Renal pelvis (tissue), 1 donor: ENCODE measurements at regions not wholly inside any gene's neighbourhood (a gene's known extent, or its start where the extent isn't known, plus 50 kb on each side); places are given as distances from the start of the nearest gene placed in this dataset.

Experiments
- DNase-seq: peaks from one replicate; pipeline ENCODE4 v3.0.0-alpha.2; 2013

DNA sequence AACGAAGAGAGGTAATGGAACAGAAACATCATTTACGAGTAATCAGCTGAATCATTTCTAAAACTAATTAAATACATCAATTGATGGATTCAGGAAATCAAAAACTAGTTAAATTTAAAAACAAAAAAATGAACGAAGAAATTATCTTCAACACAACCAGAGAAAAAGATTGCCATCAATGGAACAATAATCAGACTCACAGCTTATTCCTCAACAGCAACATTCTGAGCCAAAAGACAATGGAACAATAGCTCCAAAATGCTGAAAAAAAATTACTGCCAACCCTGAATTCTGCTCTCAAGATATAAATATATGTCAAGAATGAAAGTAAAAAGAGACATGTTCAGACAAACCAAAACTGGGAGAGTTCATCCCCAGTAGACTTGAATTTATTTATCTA lies 65.5 kb upstream of the KLF3 start:
- no peak for DNase-seq

DNA sequence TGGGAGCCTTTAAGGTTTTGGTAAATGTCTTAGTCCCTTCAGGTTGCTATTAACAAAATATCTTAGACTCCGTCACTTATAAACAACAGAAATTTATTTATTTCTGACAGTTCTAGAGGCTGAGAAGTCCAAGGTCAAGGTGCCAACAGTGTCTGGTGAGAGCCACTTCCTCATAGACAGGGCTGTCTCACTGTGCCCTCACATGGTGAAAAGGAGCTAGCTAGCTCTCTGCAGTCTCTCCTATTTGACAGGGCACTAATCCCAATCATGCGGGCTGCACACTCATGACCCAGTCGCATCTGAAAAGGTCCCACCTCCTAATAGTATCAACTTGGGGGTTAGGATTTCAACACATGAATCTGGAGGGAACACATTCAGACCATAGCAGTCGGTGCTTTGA lies 63.4 kb upstream of the KLF3 start:
- DNase-seq, result no peak

DNA sequence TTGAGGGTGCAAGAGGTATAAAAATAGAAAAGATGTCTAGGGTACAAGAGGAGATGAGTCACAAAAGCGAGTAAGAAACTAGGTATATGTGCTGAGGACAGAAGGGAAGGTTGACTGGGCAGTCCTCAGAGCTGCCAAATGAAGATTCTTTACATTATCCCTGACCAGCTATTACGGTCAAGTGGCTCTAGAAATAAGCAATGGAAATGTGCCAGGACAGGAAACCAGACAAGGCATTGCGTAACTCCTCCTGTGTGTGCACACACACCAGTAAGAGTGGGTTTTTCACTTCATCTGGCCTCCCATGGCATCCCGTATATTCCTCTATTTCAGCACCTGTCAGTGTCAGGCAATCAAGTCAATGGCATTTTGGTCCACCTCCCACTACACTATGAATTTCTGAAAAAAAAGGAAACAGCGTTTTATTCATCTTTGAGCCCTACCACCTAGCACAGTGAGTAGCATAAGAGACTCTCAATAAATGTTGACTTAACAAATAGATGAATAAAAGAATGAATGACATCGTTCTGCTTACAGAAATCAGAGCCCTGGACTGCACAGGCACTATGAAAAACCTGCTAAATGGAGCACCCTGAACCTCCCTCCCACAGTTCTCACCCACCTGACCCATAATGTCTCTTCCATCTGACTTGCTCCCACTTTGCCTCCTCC lies 62.6 kb upstream of the KLF3 start:
- no peak for DNase-seq

DNA sequence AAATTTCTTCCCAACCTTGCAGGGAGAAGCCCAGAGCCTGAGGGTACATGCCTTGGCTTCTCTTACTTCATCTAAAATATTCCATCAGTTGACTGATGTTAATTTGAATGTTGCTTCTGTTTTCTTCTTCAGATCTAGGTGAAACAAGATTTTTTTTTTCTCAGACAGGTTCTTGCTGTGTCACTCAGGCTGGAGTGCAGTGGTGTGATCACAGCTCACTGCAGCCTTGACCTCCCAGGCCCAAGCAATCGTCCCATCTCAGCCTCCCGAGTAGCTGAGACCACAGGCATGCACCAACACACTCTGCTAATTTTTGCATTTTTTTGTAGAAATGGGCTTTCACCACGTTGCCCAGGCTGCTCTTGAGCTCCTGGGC lies 62.1 kb upstream of the KLF3 start:
- DNase-seq, result no peak

DNA sequence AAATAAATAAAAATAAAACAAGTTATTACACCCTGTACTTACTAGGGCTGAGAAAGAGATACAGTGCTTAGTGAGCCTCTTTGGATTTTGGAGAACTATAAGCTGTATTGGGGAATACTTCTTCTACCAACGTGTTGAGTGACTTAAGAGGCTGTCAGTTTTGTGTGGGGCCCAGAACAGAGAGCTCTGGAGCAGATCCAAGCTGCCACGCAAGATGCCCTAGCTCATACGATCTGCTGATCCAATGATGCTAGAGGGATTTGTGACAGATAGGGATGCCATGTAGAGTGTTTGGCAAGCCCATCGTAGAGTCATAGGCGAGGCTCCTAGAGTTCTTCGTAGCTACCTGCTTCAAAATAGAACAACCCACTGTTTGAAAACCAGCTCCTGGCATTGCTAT lies 60.3 kb upstream of the KLF3 start:
- no peak for DNase-seq

DNA sequence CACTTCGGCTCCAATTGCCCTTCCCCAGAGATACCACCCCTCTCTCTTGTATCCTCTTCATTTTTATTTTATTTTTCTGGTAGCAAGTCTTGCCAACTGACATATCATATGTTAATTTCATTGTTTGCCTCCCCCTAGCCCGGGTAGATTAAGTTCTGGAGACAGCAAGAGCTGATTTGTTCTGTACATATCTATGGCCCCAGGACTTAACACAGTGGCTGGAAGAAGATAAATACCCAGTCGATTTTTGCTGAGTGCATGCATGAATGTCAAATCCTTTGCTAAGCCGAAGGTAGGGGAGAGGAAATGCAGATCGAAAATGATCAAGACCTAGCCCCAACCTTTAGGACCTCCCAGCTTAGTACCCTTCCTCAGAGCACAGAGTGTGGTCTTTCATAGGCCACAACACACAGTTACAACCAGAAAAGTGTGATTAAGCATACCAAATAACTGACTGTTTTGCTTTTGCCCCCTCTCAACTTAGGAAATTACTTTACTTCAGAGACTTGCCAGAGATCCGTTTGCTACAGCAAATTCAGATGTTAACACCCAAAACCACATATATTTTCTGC lies 58.7 kb upstream of the KLF3 start:
- no peak for DNase-seq

DNA sequence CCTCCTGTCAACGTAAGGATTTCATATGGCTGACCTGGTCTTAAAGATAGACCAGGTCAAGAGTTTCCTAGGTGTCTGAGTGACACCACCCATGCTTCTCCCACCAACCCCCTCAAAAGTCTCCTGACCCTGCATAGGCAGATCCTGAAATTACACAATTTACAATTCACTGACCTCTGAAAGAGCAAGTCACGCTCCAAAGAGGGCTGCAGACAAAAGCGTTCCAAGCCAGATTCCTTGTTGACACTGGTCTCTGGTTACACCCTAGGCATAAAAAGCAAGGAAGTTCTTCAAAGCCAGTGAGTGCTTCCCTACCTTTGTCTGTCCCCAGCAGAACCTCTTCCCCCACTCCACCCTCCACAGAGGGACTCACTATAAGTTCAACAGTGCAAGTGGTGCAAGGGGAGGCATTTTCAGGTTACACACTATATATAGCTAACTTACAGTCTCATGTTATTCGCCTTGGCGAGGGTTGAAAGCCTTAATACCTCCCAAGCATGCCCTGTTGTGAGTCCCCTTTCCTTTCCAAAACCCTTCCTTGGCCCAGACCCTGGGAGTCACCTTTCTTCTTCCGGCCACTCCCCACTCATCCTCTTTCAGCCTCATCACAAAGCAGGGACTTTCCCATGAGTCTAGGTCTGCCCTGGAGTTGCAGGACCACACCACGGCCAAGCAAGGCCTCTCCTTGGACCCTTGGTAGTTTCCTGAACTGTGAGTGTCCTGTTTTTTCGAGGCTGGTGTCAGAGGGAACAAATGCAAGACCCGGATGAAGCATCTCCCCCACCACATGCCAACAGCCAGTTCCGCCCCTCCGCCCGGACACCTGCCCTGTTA lies 58.0 kb upstream of the KLF3 start:
- peak; percentile 60 for DNase-seq

DNA sequence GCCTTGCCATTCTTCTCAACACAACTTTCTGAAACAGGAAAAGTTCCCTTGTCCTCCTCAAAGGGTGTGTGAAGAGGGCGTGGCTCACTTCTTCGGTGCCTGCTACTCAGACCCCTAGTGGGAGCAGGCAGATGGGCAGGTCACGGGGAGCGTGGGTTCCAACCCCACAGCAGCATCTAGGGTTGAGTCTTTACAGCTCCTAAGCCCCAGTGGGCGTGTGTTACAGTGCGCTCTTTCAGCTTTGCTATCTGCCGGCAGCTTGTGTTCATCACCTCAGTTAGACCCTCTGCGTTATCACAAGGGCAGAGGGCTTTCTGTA lies 57.5 kb upstream of the KLF3 start:
- no peak for DNase-seq

DNA sequence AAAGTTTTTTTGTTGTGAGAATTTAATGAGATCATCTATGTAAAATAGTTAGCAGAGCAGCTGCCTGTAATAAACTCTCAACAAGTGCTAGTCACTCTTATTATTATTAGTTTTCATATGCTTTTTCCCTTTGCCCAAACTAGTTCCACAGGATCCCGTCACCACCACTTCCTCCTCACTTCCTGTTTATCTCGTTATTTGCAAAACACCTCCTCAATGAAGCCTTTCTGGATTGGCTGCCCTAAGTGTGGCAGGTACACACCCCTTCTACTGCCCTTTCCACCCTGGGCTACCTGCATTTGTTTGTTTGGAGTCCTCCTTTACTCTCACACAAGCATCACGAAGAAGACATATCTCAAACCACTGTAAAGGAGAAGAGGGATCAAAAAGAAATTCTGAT lies 54.4 kb upstream of the KLF3 start:
- DNase-seq, result no peak

DNA sequence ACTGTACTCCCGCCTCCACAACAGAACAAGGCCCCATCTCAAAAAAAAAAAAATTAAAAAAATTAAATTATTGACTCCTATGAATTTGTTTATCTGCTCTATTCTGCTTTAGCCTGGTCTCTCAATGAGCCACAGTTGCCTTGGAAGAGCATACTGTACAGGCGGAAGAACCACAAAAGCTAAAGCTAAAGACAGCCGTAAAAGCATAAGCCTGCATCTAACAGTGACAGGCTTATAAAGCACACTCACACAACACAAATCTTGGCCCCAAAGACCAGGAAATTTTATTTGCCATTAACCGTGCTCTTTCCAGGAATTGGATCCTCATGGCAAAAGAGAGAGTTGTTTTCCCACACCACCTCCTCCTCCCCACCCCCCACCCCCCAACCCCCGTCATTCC lies 53.5 kb upstream of the KLF3 start:
- no peak for DNase-seq

DNA sequence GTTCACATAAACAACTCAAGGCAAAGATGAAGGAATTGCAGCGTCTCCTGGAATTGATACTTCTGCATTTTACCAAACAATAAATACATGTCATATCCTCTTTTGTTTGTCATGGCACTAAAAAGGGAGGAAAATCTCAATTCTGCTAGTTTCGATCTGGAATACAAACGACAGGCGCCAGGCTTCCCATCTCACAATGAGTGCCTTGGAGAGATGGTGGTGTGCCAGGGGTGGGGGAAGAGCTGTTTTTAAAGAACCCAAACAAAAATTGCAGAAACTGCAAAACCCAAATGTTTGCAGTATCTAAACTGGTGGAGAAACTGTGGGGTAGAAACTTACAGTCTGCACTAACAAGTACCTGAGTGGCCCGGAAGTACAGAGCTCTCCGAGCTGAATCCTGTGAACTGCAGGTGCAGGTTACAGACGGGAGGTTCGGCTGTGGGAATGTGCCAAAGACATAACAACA lies 53.0 kb upstream of the KLF3 start:
- no peak for DNase-seq

DNA sequence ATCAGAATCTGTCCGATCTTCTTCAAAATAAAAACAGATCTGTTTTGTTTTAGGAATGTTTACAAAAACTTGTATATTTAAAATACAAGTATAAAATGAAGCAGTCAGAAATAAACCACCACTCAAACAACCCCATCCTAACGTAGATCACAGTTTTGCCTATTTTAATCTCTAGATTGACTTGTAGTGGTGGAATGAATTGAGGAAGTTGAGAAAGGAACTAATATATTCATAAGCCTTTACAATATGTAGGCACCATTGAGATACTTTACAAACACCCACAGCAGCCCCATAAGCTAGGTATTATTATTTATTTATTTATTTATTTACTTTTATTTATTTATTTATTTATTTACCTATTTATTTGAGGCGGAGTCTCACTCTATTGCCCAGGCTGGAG lies 52.3 kb upstream of the KLF3 start:
- no peak for DNase-seq

DNA sequence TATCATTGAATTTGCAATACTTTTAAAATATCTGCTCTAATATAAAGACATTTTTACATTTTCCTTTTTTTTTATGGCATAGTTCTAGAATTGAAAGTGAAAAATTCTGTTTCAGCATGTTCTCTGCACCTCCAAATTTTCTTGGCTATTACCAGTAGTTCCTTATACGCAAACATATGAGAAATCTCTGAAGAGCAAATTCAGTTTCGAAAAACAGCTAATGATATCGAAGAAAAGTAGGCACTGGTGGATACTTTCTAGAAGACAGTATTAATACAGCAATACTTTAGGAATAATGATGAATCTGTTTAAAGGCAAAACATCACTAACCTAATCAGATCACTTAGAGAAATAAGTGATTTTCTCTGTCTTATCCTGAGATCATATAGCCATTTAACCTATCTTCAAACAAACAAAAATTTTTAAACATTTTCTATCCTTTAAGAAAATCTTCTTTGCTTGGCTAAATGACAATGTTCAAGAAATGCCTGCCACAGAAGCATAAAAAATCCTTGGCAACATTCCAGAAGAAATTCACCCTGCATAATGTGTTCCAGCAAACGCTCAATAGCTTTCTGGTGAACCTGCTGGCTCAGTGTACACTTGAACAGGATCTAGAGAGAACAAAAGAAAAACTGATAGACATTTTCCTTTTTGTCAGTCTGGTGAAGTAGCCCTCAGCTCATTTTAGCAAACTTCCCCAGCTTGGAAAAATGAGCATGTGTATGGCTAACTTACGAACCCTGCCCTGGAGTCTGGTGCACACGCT lies 51.2 kb upstream of the KLF3 start:
- peak; percentile 39 for DNase-seq
